22Rv1 (cell line): ENCODE measurements at regions not wholly inside any gene's neighbourhood (a gene's known extent, or its start where the extent isn't known, plus 50 kb on each side); places are given as distances from the start of the nearest gene placed in this dataset.

Source experiments
- H3K27ac ChIP-seq: fragments of 450-650 bp; 2 replicates; pipeline ENCODE4 v1.5.1; 2017
- ZFX ChIP-seq: fragments of 450-650 bp; IDR thresholded peaks from 2 replicates; pipeline ENCODE4 v1.6.1; 2017; ENCODE audit warnings: antibody characterized with exemption, borderline replicate concordance
- TF ChIP-seq, protein P1 (sequence below): fragments of 450-650 bp; IDR thresholded peaks from 2 replicates; pipeline ENCODE4 v1.5.1; 2017; ENCODE audit warnings: mild to moderate bottlenecking

DNA sequence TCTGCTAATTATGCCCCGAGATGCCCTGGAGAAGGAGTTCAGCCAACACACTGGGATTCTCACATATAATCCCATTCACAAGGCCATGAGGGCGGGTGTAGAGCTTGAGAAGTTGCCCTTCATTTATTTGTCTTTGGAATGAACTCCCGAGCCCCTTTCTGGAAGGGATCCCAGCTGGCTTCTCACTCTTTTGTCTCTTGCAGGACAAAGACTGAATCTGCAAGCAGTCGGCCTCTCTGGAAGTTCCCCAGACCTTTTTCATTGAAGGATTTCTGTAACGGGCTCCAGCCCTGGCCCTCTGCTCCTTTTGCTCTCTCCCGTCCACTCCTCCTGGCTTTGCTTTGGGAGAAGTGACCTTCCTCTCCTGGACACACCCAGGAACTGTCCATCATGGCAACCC, 163.3 kb upstream of the SFSWAP start:
- no peak for TF ChIP-seq ZFX
- TF ChIP-seq, protein P1, sequence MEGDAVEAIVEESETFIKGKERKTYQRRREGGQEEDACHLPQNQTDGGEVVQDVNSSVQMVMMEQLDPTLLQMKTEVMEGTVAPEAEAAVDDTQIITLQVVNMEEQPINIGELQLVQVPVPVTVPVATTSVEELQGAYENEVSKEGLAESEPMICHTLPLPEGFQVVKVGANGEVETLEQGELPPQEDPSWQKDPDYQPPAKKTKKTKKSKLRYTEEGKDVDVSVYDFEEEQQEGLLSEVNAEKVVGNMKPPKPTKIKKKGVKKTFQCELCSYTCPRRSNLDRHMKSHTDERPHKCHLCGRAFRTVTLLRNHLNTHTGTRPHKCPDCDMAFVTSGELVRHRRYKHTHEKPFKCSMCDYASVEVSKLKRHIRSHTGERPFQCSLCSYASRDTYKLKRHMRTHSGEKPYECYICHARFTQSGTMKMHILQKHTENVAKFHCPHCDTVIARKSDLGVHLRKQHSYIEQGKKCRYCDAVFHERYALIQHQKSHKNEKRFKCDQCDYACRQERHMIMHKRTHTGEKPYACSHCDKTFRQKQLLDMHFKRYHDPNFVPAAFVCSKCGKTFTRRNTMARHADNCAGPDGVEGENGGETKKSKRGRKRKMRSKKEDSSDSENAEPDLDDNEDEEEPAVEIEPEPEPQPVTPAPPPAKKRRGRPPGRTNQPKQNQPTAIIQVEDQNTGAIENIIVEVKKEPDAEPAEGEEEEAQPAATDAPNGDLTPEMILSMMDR = no peak
- no peak overlapping the region for H3K27ac ChIP-seq

DNA sequence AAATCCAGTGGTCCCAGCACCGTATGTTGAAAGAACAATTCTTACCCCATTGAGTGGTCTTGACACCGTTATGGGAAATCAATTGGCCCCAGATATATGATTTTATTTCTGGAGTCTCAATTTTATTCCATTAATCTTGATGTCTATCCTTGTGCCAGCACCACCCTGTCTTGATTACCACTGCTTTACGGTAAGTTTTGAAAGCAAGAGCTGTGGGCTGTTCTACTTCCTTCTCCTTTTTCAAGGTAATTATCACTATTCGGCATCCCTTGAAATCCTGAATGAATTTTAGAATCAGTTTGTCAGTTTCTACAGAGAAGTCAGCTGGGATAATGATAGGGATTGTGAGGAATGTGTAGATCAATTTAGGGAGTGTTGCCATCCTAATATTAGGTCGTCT, 160.8 kb upstream of the SFSWAP start:
- TF ChIP-seq, protein P1 = no peak
- TF ChIP-seq ZFX = no peak
- no peak overlapping the region for H3K27ac ChIP-seq

DNA sequence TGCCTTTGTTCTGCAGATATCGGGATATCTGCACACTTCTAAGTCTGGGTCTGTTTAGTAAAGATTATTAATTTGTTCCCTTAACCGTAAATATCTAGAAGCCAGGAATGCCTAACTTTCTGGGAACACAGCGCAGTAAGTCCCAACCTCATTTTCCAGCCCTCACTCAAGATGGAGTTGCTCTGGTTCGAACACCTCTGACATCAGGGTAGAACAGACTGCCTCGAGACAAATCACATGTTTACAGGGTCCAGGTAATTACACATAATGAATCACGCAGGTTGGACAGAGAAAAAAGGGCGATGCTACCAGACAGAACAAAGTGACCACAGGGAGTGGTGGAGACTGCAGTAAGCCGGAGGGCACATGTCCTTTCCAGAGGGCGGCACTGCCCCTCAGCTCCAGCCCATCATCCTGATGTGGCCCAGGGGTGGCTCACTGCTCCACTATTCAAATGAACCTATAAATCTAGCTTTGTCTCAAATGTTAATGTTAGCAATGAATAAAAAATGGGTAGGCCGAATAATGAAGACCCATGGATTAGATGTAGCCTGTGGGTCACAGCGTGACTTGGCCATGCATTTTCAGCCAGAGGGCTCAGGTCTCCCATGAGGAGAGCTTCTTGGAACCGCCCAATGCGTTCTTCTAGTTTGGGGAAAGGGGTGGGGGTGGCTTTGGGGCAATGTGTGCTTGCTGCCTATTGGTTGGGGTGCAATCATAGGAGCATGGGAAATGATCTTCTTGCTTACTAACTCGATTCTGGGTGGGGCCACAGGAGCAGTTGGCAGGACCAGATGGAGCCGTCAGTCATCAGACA, 159.0 kb upstream of the SFSWAP start:
- H3K27ac ChIP-seq = no peak overlapping the region
- TF ChIP-seq, protein P1 = no peak
- TF ChIP-seq ZFX = no peak

DNA sequence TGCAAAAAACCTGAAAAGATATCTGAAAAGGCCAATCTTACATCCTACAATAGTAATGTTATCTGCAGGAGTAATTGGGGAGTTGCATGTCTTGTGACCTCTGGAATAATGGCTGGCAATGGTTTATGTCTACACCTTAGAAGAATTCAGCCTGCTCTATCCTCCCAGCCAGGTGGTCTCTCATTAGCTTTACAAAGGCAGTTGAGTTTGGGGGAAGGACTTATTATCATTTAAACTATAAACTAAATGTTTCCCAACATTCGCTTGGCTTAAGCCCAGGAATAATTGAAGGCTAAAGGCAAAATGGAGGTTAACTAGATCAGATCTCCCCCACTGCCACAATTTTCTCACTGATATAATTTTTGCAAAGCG, 158.4 kb upstream of the SFSWAP start:
- no peak for TF ChIP-seq ZFX
- TF ChIP-seq, protein P1 = no peak
- H3K27ac ChIP-seq = no peak overlapping the region

DNA sequence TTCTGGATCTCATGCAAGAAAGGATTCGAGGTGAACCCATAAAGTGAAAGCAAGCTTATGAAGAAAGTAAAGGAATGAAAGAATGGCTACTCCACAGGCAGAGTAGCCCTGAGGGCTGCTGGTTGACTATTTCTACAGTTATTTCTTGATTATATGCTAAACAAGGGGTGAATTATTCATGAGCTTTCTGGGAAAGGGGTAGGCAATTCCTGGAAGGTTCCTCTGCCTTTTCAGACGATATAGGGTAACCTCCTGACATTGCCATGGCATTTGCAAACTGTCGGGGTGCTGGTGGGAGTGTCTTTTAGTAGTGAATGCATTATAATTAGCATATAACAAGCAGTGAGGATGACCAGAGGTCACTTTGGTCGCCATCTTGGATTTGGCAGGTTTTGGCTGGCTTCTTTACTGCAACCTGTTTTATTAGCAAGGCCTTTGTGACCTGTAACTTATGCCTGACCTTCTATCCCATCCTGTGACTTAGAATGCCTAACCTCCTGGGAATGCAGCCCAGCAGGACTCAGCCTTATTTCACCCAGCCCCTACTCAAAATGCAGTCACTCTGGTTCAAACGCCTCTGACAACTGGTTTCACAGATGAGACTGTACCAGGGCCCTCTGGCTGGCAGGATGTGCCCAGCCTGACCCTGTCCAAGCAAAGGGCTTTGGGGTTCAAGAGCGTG, 157.7 kb upstream of the SFSWAP start:
- H3K27ac ChIP-seq = no peak overlapping the region
- TF ChIP-seq, protein P1 = no peak
- TF ChIP-seq ZFX = no peak

DNA sequence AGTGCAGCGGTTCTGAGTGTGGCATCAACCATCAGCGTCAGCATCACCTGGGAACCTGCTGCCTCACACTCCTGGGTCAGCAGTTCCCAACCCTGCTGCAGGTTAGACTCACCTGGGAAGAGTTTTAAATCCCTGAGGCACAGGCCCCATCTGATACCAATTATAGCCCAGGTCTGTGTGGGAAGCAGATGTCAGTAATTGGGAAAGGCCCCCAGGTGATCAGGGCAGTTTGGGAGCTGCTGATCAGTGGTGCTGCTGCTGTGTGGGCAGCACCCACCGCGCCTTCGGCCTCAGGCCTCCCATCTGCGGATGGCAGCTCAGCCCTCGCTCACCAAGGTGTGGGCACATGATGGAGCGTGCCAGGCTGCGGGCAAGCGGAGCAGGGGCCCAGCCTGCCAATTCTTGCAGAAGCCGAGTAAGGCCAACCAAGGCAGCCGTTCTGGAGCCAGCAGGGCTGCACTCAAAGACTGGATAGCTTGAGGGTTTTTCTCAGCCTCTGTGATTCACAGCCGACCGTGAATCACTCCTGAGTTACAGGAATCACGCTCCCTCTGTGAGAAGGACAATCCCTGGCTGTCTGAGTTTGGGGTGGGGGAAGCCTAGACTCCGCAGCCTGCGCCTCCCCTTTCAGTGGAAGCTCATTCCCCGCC, 155.6 kb upstream of the SFSWAP start:
- TF ChIP-seq ZFX = no peak
- TF ChIP-seq, protein P1 = no peak
- H3K27ac ChIP-seq = no peak overlapping the region

DNA sequence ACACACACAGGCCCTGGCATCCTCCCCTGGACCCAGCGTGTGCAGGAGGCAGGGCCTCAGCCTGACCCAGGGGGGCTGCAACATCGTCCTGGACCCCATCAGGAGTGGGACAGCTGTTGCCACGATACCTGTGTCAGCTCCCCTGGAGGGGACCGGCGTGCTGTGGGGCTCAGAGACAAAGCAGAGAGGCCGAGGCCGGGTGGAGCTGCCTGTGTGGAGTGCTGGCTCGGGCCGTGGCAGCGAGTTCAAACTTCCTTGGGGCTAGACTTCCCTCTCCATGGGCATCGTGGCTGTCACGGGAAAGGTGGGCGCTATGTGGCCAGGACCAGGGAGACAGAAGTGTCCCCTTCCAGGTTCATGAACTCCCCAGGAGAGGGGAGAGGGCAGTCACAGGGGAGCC, 155.0 kb upstream of the SFSWAP start:
- no peak overlapping the region for H3K27ac ChIP-seq
- TF ChIP-seq, protein P1 = no peak
- TF ChIP-seq ZFX = no peak
